Inflammatory macrophage treated with lipopolysaccharide for 1 hour (primary cell): ENCODE measurements at regions not wholly inside any gene's neighbourhood (a gene's known extent, or its start where the extent isn't known, plus 50 kb on each side); places are given as distances from the start of the nearest gene placed in this dataset.
"Not testable (repeated sequence)": the region's sequence is repeated elsewhere in the genome, so short reads cannot be mapped to it uniquely, and the experiment has no call there.

Source experiments
- DNase-seq, 2 donors: peaks; one replicate each; pipeline ENCODE4 v3.0.0-alpha.2; 2020 to 2022

GRCh38 chr14:105741707-105742530, 215.5 kb downstream of the TMEM121 start:
- not testable (repeated sequence) for DNase-seq

GRCh38 chr14:105742531-105742848, 216.1 kb downstream of the TMEM121 start:
- no peak for DNase-seq

- not testable (repeated sequence) for DNase-seq
These were observed 216.7 kb downstream of the TMEM121 start for GRCh38 chr14:105742904-105743701.

GRCh38 chr14:105744213-105744787, 217.9 kb downstream of the TMEM121 start:
- not testable (repeated sequence) for DNase-seq

- no peak for DNase-seq
These were observed 219.2 kb downstream of the TMEM121 start for GRCh38 chr14:105745433-105746123.

GRCh38 chr14:105746124-105746514, 219.7 kb downstream of the TMEM121 start:
- no peak for DNase-seq

GRCh38 chr14:105746800-105747502, 220.6 kb downstream of the TMEM121 start:
- not testable (repeated sequence) for DNase-seq

- not testable (repeated sequence) for DNase-seq
These were observed 221.3 kb downstream of the TMEM121 start for GRCh38 chr14:105747503-105748203.

GRCh38 chr14:105748204-105748578, 221.8 kb downstream of the TMEM121 start:
- no peak for DNase-seq

GRCh38 chr14:105748710-105749109, 222.3 kb downstream of the TMEM121 start:
- DNase-seq, result not testable (repeated sequence)

- not testable (repeated sequence) for DNase-seq
These were observed 223.6 kb downstream of the TMEM121 start for GRCh38 chr14:105749870-105750541.

GRCh38 chr14:105751291-105751751, 224.9 kb downstream of the TMEM121 start:
- not testable (repeated sequence) for DNase-seq

GRCh38 chr14:105752420-105752819, 226.0 kb downstream of the TMEM121 start:
- not testable (repeated sequence) for DNase-seq

- no peak for DNase-seq
These were observed 234.4 kb downstream of the TMEM121 start for GRCh38 chr14:105760691-105761344.

GRCh38 chr14:105761345-105761740, 235.0 kb downstream of the TMEM121 start:
- not testable (repeated sequence) for DNase-seq

GRCh38 chr14:105761842-105762241, 235.5 kb downstream of the TMEM121 start:
- no peak for DNase-seq

GRCh38 chr14:105762262-105762661, 235.9 kb downstream of the TMEM121 start:
- not testable (repeated sequence) for DNase-seq

GRCh38 chr14:105764254-105764901, 238.0 kb downstream of the TMEM121 start:
- DNase-seq, result not testable (repeated sequence)

GRCh38 chr14:105765072-105765825, 238.9 kb downstream of the TMEM121 start:
- not testable (repeated sequence) for DNase-seq
